ENCODE measurements at regions not wholly inside any gene's neighbourhood (a gene's known extent, or its start where the extent isn't known, plus 50 kb on each side); places are given as distances from the start of the nearest gene placed in this dataset.
"Not testable (repeated sequence)": the region's sequence is repeated elsewhere in the genome, so short reads cannot be mapped to it uniquely, and the experiment has no call there.

DNA sequence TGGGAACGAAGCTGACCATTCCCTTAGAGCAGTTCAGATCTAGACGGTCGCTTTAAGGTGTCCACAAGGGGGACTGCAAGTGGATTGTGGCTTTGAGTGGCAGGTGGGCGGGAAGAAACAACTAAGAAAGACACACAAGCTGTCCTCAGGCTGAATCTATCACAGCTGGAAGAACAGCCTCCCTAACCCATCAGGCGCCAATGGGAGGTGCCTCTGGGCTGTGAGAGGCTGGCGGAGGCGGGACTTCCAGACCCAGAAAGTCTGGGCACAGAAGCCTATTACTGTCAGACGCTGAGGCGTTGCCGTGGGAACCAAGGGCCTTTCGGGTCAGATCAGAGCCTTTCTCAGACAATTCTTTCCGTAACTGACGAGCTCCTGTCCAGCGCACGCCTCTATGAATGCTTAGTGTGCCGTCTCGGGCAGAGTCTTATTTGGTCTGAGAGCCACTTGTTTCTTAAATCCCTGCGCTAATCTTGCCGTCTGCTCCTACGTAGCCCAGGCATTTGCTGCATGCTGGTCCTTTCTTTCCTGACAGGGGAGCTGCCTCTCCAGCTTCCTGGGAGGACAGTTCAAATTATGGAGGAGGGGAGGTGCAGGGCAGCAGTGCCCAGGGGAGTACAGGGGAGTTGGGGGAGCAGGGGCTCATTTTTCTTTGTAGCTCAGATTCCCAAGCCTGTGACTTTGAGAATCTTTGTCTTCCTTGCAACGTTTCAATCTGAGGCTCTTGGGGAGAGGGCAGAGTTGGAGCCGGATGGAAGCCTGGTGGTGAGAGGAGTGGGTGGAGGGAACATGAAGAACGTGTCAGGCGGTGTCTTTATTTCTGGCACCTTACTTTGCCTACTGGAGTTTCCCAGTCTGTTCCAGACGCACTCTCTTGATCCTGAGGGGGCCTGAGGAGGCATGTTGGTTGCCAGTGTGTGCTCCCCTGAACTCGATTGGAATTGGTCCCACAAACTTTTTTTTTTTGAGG lies 618.7 kb downstream of the KCNJ18 start:
- no peak for DNase-seq

DNA sequence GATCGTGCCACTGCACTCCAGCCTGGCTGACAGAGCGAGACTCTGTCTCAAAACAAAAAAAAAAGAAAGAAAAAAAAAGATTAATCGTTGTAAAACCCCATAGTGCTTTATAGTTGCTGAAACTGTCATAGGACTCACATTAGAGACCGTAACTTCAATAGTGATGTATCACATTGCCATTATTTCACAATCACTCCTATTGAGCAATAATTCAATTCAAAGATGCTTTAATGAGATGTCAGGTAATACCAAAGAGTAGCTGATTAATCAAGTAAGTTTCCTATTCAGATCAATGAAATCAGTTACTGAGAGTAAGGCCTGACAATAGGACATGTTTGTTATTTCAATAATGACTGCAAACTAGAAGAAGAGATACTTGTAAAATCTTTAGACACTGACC lies 628.7 kb downstream of the KCNJ18 start:
- not testable (repeated sequence) for DNase-seq

DNA sequence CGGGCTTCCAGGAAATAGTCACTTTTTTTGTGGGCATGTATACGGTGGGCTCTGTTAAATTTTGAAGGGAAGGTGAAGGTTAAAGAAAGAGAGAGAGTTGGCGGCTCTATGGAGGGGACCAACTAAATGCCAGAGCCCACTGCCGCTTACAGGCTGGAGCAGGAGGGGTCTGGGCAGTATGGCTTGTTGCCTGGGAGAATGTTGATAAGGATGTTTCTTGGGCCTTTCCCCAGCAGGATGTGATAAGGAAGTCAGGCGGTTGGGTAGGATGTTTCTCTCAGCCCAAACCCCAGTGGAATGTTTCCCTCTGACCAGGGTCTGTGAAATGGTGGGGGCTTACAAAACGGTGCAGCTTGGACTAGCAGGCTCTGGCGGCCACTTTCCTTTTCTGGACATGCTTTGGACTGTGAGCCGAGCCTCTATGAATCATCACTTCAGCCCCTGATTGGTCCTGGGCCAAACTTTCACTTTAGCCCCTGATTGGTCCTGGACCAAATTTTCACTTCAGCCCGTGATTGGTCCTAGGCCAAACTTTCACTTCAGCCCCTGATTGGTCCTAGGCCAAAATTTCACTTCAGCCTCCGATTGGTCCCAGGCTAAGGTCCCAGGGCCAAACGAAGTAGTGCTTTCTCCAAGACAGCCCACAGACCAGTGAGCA lies 630.7 kb downstream of the KCNJ18 start:
- DNase-seq = not testable (repeated sequence)

DNA sequence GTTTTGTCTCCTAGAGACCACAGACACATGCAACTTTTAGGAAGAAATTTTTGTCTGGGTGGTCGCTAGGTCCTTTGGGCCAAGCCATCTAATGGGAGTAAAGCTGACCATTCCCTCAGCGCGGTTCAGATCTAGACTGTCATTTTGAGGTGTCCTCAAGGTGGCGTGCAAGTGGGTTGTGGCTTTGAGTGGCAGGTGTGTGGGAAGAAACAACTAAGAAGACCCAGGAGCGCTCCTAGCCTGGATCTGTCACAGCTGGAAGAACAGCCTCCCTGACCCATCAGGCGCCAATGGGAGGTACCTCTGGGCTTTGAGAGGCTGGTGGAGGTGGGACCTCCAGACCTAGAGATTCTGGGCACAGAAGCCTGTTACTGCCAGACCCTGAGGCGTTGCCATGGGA lies 645.1 kb downstream of the KCNJ18 start:
- DNase-seq = no peak

DNA sequence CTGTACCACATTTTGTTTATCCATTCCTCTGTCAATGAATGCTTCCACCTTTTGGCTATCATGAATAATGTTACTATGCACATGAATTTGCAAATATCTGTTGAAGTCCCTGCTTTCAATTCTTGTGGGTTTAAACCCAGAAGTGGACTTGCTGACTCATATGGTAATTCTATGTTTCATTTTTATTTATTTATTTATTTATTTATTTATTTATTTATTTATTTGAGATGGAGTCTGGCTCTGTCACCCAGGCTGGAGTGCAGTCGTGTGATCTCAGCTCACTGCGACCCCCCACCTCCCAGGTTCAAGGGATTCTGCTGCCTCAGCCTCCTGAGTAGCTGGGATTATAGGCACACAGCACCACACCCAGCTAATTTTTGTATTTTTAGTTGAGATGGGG lies 664.3 kb downstream of the KCNJ18 start:
- DNase-seq = not testable (repeated sequence)

DNA sequence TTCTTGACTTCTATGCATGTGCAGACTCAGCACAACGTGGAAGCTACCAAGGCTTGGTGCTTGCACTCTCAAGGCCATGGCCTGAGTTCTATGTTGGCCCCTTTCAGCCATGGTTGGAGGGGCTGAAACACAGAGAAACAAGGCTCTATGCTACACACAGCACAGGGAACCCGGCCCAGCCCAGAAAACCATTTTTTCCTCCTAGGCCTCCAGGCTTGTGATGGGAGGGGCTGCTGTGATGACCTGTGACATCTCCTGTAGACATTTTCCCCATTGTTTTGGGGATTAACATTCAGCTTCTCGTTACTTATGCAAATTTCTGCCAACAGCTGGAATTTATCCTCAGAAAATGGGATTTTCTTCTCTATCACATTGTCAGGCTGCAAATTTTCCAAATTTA lies 678.7 kb downstream of the KCNJ18 start:
- DNase-seq = not testable (repeated sequence)

DNA sequence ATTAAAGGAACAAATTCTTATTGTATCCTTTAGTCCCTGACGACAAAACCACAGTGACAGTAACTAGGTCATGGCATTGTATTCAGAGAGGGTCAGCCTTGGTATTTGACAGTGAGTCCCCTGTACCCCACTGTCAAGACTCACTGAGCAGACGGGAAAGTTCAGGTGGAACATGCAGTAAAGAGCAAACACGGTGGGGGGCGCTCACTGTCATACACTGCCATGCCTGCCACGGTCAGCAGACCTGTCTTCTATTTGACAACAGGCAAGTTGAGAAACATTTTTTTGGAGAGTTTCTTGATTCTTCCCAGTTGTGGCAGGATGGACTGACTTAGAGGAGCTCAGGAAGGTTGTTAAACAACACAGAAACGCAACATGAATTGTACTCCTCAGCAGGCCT lies 681.6 kb downstream of the KCNJ18 start:
- DNase-seq = no peak

DNA sequence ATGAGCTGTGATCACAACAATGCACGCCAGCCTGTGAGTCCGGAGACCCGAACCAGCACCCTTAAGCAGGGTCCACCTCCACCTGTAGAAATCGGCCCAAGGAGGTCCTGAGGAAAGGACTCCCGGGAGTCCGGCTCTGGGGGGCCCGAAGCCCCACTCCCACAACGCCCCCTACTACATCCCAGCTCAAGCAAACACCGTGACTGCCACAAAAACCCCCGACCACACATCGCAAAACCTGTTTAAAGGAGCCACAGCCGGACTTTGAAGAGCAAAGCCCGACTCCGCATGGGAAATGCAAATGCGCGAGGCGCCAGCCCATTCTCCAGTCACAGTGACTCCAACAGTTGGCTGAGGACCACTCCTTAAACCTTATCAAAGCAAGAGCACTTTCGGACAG lies 682.4 kb downstream of the KCNJ18 start:
- no peak for DNase-seq

DNA sequence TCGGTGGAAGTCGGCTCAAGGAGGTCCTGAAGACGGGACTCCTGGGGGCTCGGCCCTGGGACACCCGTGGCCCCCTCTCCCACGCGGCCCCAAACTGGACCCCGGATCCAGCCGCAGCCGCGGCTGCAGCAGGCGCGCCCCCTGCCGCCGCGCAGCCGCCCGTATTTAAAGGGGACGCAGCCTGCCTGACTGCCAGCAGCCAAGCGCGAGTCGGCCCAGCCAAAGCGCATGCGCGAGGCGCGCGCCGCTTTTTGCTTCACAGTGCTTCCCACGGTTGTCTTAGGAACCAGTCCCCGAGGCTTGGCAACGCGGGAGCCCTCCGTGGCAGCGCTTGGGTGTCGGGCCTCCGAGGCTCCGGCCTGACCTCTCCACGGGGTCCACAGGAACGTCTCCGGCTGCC lies 684.4 kb downstream of the KCNJ18 start:
- not testable (repeated sequence) for DNase-seq

DNA sequence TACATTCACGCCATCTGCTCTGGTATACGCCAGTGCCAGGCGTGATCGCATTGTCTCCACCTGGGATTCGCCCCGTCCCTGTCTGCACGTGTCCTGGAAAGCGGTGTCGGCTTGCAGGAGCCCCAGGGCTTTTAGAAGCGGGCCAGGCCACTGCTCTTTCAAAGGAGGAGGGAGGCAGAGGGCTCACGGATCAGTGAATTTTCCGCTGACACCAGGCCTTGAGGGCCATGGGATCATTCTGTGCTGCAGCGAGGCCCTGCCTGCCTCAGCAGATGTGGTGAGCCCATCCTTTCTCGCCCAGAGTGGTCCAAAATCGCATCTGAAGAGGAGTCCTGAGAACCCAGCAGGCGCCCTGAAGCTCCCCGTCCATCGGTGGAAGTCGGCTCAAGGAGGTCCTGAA lies 686.4 kb downstream of the KCNJ18 start:
- not testable (repeated sequence) for DNase-seq

DNA sequence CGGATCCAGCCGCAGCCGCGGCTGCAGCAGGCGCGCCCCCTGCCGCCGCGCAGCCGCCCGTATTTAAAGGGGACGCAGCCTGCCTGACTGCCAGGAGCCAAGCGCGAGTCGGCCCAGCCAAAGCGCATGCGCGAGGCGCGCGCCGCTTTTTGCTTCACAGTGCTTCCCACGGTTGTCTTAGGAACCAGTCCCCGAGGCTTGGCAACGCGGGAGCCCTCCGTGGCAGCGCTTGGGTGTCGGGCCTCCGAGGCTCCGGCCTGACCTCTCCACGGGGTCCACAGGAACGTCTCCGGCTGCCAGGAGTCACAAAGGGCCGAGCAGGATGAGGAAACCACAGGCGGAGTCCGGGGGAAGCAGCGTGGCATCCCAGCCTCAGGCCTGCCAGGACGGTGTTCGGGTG lies 689.3 kb downstream of the KCNJ18 start:
- not testable (repeated sequence) for DNase-seq

DNA sequence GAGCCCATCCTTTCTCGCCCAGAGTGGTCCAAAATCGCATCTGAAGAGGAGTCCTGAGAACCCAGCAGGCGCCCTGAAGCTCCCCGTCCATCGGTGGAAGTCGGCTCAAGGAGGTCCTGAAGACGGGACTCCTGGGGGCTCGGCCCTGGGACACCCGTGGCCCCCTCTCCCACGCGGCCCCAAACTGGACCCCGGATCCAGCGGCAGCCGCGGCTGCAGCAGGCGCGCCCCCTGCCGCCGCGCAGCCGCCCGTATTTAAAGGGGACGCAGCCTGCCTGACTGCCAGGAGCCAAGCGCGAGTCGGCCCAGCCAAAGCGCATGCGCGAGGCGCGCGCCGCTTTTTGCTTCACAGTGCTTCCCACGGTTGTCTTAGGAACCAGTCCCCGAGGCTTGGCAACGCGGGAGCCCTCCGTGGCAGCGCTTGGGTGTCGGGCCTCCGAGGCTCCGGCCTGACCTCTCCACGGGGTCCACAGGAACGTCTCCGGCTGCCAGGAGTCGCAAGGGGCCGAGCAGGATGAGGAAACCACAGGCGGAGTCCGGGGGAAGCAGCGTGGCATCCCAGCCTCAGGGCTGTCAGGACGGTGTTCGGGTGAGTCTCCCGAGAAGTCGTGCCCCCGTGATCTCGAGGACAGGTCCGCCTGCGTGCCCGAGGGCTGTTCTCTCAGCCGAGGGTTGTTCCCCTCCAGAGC lies 691.6 kb downstream of the KCNJ18 start:
- DNase-seq = not testable (repeated sequence)

DNA sequence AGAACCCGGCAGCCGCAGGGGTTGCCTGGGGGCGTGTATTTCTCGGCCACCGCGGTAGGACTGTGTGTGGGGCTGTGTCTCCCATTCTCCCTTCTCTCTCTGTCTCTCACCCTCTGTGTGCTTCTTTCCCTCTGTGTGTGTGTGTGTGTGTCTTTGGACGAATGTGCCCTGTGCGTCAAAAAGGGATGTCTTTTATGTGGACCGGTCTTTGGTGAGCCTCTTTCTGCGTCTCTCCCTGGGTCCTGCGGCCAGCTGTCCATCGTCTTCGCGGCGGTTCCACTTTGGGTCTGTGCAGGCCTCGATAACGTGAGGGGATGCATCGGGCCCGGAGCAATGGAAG lies 692.1 kb downstream of the KCNJ18 start:
- not testable (repeated sequence) for DNase-seq

DNA sequence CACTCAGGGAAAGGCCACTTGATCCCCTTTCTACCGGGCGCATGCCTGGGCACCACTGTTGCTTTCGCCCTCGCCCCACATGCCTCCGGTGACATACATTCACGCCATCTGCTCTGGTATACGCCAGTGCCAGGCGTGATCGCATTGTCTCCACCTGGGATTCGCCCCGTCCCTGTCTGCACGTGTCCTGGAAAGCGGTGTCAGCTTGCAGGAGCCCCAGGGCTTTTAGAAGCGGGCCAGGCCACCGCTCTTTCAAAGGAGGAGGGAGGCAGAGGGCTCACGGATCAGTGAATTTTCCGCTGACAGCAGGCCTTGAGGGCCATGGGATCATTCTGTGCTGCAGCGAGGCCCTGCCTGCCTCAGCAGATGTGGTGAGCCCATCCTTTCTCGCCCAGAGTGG lies 706.1 kb downstream of the KCNJ18 start:
- DNase-seq = not testable (repeated sequence)

DNA sequence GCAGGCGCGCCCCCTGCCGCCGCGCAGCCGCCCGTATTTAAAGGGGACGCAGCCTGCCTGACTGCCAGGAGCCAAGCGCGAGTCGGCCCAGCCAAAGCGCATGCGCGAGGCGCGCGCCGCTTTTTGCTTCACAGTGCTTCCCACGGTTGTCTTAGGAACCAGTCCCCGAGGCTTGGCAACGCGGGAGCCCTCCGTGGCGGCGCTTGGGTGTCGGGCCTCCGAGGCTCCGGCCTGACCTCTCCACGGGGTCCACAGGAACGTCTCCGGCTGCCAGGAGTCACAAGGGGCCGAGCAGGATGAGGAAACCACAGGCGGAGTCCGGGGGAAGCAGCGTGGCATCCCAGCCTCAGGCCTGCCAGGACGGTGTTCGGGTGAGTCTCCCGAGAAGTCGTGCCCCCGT lies 706.7 kb downstream of the KCNJ18 start:
- not testable (repeated sequence) for DNase-seq

DNA sequence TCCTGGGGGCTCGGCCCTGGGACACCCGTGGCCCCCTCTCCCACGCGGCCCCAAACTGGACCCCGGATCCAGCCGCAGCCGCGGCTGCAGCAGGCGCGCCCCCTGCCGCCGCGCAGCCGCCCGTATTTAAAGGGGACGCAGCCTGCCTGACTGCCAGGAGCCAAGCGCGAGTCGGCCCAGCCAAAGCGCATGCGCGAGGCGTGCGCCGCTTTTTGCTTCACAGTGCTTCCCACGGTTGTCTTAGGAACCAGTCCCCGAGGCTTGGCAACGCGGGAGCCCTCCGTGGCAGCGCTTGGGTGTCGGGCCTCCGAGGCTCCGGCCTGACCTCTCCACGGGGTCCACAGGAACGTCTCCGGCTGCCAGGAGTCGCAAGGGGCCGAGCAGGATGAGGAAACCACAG lies 712.8 kb downstream of the KCNJ18 start:
- DNase-seq = not testable (repeated sequence)

DNA sequence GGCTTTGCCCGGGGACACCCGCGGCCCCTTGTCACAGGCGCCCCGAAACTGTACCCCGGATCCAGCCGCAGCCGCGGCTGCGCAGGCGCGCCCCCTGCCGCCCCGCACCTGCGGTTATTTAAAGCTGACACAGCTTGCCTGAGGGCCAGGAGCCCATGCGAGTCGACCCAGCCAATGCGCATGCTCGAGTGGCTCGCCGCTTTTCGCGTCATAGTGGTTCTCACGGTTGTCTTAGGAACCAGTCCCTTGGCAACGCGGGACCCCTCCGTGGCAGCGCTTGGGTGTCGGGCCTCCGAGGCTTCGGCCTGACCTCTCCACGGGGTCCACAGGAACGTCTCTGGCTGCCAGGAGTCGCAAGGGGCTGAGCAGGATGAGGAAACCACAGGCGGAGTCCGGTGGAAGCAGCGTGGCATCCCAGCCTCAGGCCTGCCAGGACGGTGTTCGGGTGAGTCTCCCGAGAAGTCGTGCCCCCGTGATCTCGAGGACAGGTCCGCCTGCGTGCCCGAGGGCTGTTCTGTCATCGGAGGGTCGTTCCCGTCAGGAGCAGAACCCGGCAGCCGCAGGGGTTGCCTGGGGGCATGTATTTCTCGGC lies 716.9 kb downstream of the KCNJ18 start:
- DNase-seq = no peak

DNA sequence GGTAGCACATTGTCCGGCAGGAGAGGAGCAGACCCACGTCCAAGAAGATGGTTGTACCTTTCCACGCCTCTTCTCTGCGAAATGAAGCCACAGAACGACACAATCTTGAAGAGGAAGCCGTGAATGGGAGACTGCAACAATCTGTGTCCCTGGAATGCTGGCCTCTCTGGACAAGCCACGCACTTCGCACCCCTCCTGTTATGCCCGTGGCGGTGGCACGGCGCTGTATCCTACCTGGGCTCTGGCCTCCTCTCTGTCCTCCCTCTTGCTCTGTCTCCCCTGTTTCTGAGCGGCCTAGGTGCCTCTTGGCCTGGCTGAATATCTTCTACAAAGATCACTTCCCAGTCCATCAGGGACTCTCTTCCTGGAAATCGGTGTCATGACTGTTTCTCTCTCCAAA lies 717.8 kb downstream of the KCNJ18 start:
- DNase-seq = no peak

DNA sequence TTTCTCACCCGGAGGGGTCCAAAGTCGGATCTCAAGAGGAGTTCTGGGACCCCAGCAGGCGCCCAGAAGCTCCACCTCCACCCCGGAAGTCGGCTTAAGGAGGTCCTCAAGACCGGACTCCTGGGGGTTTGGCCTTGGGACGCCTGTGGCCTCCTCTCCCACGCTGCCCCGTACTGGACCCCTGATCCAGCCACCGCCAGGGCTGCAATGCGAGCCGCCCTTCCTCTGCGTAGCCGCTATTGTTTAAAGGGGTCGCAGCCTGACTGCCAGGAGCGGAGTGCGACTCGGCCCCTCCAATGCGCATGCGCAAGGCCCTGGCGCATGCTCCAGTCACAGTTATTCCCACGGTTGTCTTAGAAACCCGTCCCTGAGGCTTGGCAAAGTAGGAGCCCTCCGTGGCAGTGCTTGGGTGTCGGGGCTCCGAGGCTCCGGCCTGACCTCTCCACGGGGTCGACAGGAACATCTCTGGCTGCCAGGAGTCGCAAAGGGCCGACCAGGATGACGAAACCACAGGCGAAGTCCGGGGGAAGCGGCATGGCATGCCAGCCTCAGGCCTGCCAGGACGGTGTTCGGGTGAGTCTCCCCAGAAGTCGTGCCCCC lies 719.0 kb downstream of the KCNJ18 start:
- no peak for DNase-seq

DNA sequence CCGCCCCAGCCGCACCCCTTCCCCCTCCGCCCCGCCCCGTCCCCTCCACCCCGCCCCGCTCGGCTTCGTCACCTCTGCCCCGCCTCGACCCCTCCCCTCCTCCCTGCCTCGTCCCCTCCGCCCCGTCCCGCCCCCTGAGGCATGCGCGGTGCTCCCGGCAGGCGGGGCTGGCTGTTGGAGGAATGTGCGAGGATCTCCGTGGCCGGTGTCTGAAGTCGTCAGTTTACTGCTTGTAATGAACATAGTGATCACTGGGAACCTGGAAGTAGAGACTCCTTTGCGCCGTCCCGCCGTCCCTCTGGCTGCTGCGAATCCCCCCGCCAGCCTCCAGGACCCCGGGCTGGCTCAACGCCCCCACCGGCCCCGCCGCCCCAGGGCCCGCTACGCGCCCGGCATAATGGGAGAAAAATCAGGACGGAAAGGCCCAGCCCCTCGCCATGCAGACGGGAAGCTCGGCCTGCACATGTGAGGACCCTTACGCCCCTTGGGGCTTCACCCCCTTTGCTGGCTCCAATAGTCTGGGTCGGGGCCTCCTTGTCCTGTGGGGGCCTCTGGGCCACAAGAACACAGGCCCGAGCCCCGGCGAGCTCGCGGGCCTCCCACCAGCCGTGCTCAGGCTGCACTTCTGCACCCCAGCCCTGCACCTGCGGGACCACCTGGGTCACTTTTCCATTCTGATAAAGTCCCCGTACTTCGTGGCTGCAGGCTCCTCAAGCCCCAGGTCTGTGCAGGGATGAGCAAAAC lies 743.1 kb downstream of the KCNJ18 start:
- DNase-seq = no peak

DNA sequence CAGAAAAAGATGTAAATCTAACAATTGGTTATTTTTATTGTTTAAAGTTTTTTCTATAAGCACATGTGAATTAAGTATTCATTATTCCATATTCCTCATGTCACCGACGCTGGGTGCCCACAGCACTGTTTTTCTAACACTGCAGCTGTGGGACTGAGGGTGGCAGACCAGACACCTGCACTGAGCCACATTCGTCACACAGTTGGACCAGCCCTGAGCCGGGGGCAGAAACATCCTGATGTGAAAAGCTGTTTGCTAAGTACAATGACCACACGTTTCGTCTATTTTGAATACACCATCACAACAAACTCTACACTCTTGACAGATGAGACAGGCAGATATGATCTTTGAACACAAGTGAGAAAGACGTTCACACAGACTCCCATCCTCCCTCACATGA lies 749.5 kb downstream of the KCNJ18 start:
- DNase-seq = no peak

DNA sequence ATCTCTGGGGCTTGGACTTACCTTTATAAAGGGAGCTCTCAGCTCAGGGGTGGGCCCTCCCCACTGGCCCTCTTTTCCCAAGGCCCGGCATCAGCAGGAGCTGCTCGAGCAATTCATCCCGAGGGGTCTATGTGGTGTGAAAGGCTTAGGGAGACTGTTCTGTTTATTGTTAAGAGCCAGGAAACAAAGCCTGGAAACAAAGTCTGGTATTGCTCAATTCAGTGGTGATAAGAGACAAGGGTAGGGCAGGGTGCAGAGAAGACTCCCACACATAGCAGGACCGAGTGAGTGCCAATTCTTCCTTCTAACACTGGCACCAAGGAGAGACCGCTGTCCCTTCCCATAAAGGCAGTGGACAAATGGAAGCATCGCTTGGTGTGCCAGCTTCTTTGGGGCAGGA lies 750.7 kb downstream of the KCNJ18 start:
- DNase-seq = no peak
